ENCODE measurements at regions not wholly inside any gene's neighbourhood (a gene's known extent, or its start where the extent isn't known, plus 50 kb on each side); places are given as distances from the start of the nearest gene placed in this dataset.

GRCh38 chr5:35561396-35561795 lies 56.3 kb upstream of the SPEF2 start:
- H3K27me3 ChIP-seq (ENCODE audit: control insufficient read depth, insufficient read depth, low read length): no peaks in the 10 kb centered on the region
- no peak overlapping the region for H3K4me2 ChIP-seq (ENCODE audit: extremely low read depth, insufficient read depth, low read length)
- H2AFZ ChIP-seq (ENCODE audit: low read length): no peak overlapping the region
- H3K4me3 ChIP-seq (replicated peaks in 1 of 4; ENCODE audit: control extremely low read depth in 1 of 4, insufficient read depth in 1 of 4, low read depth in 3 of 4, low read length in 4 of 4): no peak overlapping the region
- no peak overlapping the region for H3K27ac ChIP-seq (ENCODE audit: insufficient read depth, low read length)
- TF ChIP-seq EZH2 (IDR thresholded peaks at IDR 0.05; ENCODE audit: low read length, missing control alignments): no peak
- TF ChIP-seq CTCF (conservative IDR thresholded peaks at IDR 0.05 in 1 of 2, IDR thresholded peaks at IDR 0.05 in 1 of 2; ENCODE audit: low read depth in 1 of 2, low read length in 2 of 2): no peak
- no peaks in the 10 kb centered on the region for H3K4me1 ChIP-seq (ENCODE audit: control insufficient read depth, extremely low read depth, insufficient read depth, low read length)
- no peaks in the 10 kb centered on the region for H3K9me3 ChIP-seq (ENCODE audit: control insufficient read depth, insufficient read depth, low read depth, low read length)
- no peaks in the 10 kb centered on the region for H3K36me3 ChIP-seq (ENCODE audit: control insufficient read depth, insufficient read depth, low read length)
- no peak overlapping the region for H3K9ac ChIP-seq (ENCODE audit: insufficient read depth, low read length)
- no peaks in the 10 kb centered on the region for H3K79me2 ChIP-seq (ENCODE audit: control insufficient read depth, insufficient read depth, low read length)
- DNase-seq (ENCODE audit: low read depth in 2 of 2): no peak
- H4K20me1 ChIP-seq (ENCODE audit: control insufficient read depth, extremely low read depth, insufficient read depth, low read length): no peaks in the 10 kb centered on the region

GRCh38 chr5:35557748-35558147 lies 59.9 kb upstream of the SPEF2 start:
- Histone ChIP-seq H3K4me2 (ENCODE audit: extremely low read depth, insufficient read depth, low read length) (no peak overlapping the region), H3K27me3 (ENCODE audit: control insufficient read depth, insufficient read depth, low read length) (no peaks in the 10 kb centered on the region), H3K79me2 (ENCODE audit: control insufficient read depth, insufficient read depth, low read length) (no peaks in the 10 kb centered on the region), H2AFZ (ENCODE audit: low read length) (no peak overlapping the region), H3K27ac (ENCODE audit: insufficient read depth, low read length) (no peak overlapping the region), H3K9ac (ENCODE audit: insufficient read depth, low read length) (no peak overlapping the region), H3K36me3 (ENCODE audit: control insufficient read depth, insufficient read depth, low read length) (no peaks in the 10 kb centered on the region), H3K9me3 (ENCODE audit: control insufficient read depth, insufficient read depth, low read depth, low read length) (no peaks in the 10 kb centered on the region), H4K20me1 (ENCODE audit: control insufficient read depth, extremely low read depth, insufficient read depth, low read length) (no peaks in the 10 kb centered on the region), H3K4me3 (replicated peaks in 1 of 4; ENCODE audit: control extremely low read depth in 1 of 4, insufficient read depth in 1 of 4, low read depth in 3 of 4, low read length in 4 of 4) (no peak overlapping the region), H3K4me1 (ENCODE audit: control insufficient read depth, extremely low read depth, insufficient read depth, low read length) (no peaks in the 10 kb centered on the region)
- TF ChIP-seq CTCF (conservative IDR thresholded peaks at IDR 0.05 in 1 of 2, IDR thresholded peaks at IDR 0.05 in 1 of 2; ENCODE audit: low read depth in 1 of 2, low read length in 2 of 2) (no peak), EZH2 (IDR thresholded peaks at IDR 0.05; ENCODE audit: low read length, missing control alignments) (no peak)
- DNase-seq (ENCODE audit: low read depth in 2 of 2): no peak

DNA sequence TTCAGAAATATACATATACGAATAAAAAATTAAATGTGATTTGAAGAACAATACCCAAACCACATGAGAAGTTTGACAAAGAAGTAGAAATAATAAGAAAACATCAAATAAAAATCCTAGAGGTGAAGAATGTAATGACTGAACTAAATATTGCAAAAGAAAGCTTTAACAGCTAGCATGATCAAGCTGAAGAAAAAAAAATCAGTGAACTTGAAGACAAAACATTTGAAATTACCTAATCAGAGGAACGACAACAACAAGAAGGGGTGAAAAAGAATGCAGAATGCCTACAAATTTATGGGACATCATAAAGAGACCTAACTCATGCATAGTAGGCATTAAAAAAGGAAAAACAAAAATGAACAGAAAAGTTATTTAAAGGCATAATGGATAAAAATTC lies 60.5 kb upstream of the SPEF2 start:
- DNase-seq (ENCODE audit: low read depth in 2 of 2): no peak
- Histone ChIP-seq H3K4me3 (replicated peaks in 1 of 4; ENCODE audit: control extremely low read depth in 1 of 4, insufficient read depth in 1 of 4, low read depth in 3 of 4, low read length in 4 of 4) (no peak overlapping the region), H3K4me1 (ENCODE audit: control insufficient read depth, extremely low read depth, insufficient read depth, low read length) (no peaks in the 10 kb centered on the region), H3K9me3 (ENCODE audit: control insufficient read depth, insufficient read depth, low read depth, low read length) (no peaks in the 10 kb centered on the region), H2AFZ (ENCODE audit: low read length) (no peak overlapping the region), H3K27ac (ENCODE audit: insufficient read depth, low read length) (no peak overlapping the region), H3K27me3 (ENCODE audit: control insufficient read depth, insufficient read depth, low read length) (no peaks in the 10 kb centered on the region), H3K9ac (ENCODE audit: insufficient read depth, low read length) (no peak overlapping the region), H3K36me3 (ENCODE audit: control insufficient read depth, insufficient read depth, low read length) (no peaks in the 10 kb centered on the region), H3K4me2 (ENCODE audit: extremely low read depth, insufficient read depth, low read length) (no peak overlapping the region), H3K79me2 (ENCODE audit: control insufficient read depth, insufficient read depth, low read length) (no peaks in the 10 kb centered on the region), H4K20me1 (ENCODE audit: control insufficient read depth, extremely low read depth, insufficient read depth, low read length) (no peaks in the 10 kb centered on the region)
- TF ChIP-seq EZH2 (IDR thresholded peaks at IDR 0.05; ENCODE audit: low read length, missing control alignments): no peak
- no peak for TF ChIP-seq CTCF (conservative IDR thresholded peaks at IDR 0.05 in 1 of 2, IDR thresholded peaks at IDR 0.05 in 1 of 2; ENCODE audit: low read depth in 1 of 2, low read length in 2 of 2)

Measured in fibroblast of lung (primary cell).